ENCODE measurements at regions not wholly inside any gene's neighbourhood (a gene's known extent, or its start where the extent isn't known, plus 50 kb on each side); places are given as distances from the start of the nearest gene placed in this dataset.

DNA sequence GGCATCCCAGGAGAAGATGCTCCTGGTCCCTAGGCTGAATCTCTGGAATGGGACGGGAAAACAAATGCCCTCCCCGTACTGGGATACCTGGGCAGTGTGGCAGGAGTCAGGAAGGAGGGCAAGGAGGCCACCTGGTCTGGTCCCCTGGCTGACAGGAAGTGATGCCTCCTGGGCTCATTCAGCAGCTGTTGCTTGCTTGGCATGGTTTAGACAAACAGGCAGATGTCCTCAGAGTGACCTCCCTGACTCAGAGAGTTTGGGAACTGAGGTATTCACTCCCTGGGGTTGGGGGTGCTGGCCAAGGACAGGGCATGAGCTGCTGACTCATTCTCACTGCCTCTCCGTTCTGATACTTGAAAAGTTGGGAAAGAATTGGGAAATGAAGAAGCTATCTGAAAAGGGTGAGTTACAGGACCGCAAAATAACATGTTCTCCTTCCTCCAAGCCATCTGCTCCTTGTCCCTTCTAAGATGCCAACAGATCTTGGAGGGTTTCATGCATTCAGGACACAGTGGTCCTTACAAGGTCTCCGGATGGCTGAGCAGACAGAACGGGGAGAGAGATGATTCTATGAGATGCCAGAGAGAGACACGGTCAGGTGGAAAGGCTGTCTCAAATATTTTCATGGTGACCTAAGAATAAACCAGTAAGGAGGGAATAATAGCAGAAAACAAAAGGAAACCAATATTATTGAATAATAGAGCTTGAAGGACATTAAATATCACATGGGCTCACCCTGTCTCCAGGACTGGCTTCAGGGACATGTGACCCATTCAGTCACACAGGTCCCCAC, 534.5 kb downstream of the BNC2 start:
- TF ChIP-seq CTCF (IDR thresholded peaks at IDR 0.05): no peak

DNA sequence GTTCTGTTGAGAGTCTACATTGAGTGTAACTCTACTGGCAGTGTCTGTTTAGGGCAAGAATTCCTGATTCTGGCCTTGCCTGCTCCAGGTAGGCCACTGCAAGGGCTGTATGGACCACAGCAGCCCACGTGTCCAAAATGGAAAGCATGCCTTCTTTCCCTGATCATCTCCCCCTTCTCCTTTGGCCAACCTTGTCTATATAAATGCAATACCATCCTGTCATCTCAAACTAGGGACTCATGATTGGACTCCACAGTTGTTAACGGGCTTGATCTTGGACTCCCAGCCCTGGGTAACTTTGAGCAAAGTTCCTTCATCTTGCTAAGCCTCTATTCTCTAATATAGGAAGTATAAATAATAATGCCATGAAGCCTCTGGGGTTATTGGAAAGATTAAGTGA, 533.6 kb downstream of the BNC2 start:
- ATAC-seq (ENCODE audit: insufficient number of reproducible peaks, low FRiP score, low read depth) (no peak), DNase-seq (ENCODE audit: low spot score) (no peak)
- no peak for TF ChIP-seq CTCF (IDR thresholded peaks at IDR 0.05)
- peaks cover 0 to 24% of the 10 kb centered on the region in 2 donors for H3K4me1 ChIP-seq (ENCODE audit: control insufficient read depth in 1 of 2, low read depth in 2 of 2)
- H3K36me3 ChIP-seq: no peaks in the 10 kb centered on the region
- H3K27me3 ChIP-seq (replicated peaks; ENCODE audit: insufficient read depth): no peaks in the 10 kb centered on the region
- H3K9me3 ChIP-seq: no peaks in the 10 kb centered on the region
- H3K4me3 ChIP-seq: no peak overlapping the region
- H3K27ac ChIP-seq: no peak overlapping the region

More for the DNA sequence above, 534.5 kb downstream of the BNC2 start:
- no peaks in the 10 kb centered on the region for H3K27me3 ChIP-seq (replicated peaks; ENCODE audit: insufficient read depth)
- no peak overlapping the region for H3K4me3 ChIP-seq
- peak overlapping the region in 1 of 2 donors; percentile 32 for H3K27ac ChIP-seq
- ATAC-seq (ENCODE audit: insufficient number of reproducible peaks, low FRiP score, low read depth) (peak; percentile 67), DNase-seq (ENCODE audit: low spot score) (peak; percentile 59)
- peaks cover 0 to 33% of the 10 kb centered on the region in 2 donors for H3K4me1 ChIP-seq (ENCODE audit: control insufficient read depth in 1 of 2, low read depth in 2 of 2)
- no peaks in the 10 kb centered on the region for H3K36me3 ChIP-seq
- H3K9me3 ChIP-seq: no peaks in the 10 kb centered on the region

GRCh38 chr9:16337322-16338029, 533.0 kb downstream of the BNC2 start:
- Histone ChIP-seq H3K27ac (no peak overlapping the region), H3K27me3 (replicated peaks; ENCODE audit: insufficient read depth) (no peaks in the 10 kb centered on the region), H3K4me1 (ENCODE audit: control insufficient read depth in 1 of 2, low read depth in 2 of 2) (peaks cover under 1 to 26% of the 10 kb centered on the region in 2 donors), H3K36me3 (no peaks in the 10 kb centered on the region), H3K9me3 (no peaks in the 10 kb centered on the region), H3K4me3 (no peak overlapping the region)
- ATAC-seq (ENCODE audit: insufficient number of reproducible peaks, low FRiP score, low read depth): no peak
- DNase-seq (ENCODE audit: low spot score): no peak
- TF ChIP-seq CTCF (IDR thresholded peaks at IDR 0.05): no peak

GRCh38 chr9:16341177-16341576, 529.3 kb downstream of the BNC2 start:
- no peak for ATAC-seq (ENCODE audit: insufficient number of reproducible peaks, low FRiP score, low read depth)
- no peak for TF ChIP-seq CTCF (IDR thresholded peaks at IDR 0.05)
- Histone ChIP-seq H3K4me1 (ENCODE audit: control insufficient read depth in 1 of 2, low read depth in 2 of 2) (peaks cover 13 to 37% of the 10 kb centered on the region in 2 donors), H3K27ac (no peak overlapping the region), H3K9me3 (no peaks in the 10 kb centered on the region), H3K27me3 (replicated peaks; ENCODE audit: insufficient read depth) (no peaks in the 10 kb centered on the region), H3K4me3 (no peak overlapping the region), H3K36me3 (no peaks in the 10 kb centered on the region)
- DNase-seq (ENCODE audit: low spot score): no peak

DNA sequence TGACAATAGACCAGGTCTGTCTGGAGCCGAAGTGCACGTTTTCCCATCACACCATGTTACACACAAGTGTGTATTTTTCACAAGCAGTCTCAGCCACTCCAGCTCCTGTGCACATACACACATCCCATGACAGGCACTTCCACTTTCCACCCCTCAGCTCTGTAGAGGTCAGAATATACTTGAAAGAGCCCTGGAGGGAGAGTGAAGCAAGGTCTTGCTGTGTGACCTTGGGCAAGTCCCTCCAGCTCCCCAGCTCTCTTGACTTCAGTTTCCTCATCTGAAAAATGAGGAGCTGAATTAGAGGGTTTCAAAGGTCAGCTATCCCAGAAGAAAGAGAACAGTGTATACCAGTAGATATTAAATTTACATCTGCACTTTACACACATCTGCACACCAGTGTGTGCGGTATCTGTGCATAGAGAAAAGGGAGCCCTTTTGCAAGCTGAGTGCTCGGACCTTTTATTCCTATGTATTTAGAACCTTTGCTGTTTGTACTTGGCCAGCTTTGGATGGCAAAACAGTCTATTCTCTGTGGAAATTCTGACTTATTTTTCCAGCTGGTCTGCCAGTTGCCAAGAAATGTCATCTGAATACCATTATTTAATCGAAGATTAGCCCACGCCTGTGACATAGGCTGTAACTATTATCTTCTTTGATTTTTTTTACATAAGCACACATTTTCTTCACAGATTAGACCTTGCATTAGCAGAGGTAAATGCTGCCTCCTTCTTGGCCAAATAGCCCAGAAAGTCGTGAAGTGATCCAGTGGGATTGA, 528.0 kb downstream of the BNC2 start:
- H3K4me3 ChIP-seq: no peak overlapping the region
- ATAC-seq (ENCODE audit: insufficient number of reproducible peaks, low FRiP score, low read depth): no peak
- H3K4me1 ChIP-seq (ENCODE audit: control insufficient read depth in 1 of 2, low read depth in 2 of 2): peaks cover 13 to 25% of the 10 kb centered on the region in 2 donors
- no peaks in the 10 kb centered on the region for H3K9me3 ChIP-seq
- no peak for DNase-seq (ENCODE audit: low spot score)
- H3K27ac ChIP-seq: no peak overlapping the region
- no peaks in the 10 kb centered on the region for H3K27me3 ChIP-seq (replicated peaks; ENCODE audit: insufficient read depth)
- TF ChIP-seq CTCF (IDR thresholded peaks at IDR 0.05): no peak
- H3K36me3 ChIP-seq: no peaks in the 10 kb centered on the region

All from thoracic aorta (tissue), 2 donors.